OCI-LY1 (cell line): ENCODE measurements at regions not wholly inside any gene's neighbourhood (a gene's known extent, or its start where the extent isn't known, plus 50 kb on each side); places are given as distances from the start of the nearest gene placed in this dataset.

Experiments used
- EZH2 ChIP-seq: fragments of 200-600 bp; sonication (generic), shearing (Covaris generic); IDR thresholded peaks from 2 replicates; pipeline ENCODE4 v1.8.0; 2017; ENCODE audit warnings: borderline replicate concordance, mixed run types, mild to moderate bottlenecking, antibody characterized with exemption, low read length, moderate library complexity, mixed read lengths
- TF ChIP-seq, protein P1 (sequence below): fragments of 200-600 bp; sonication (generic), shearing (Covaris generic); IDR thresholded peaks from 2 replicates; pipeline ENCODE4 v1.5.1; 2017; ENCODE audit warnings: mild to moderate bottlenecking, antibody characterized with exemption, low read length, moderate library complexity, mixed read lengths

DNA sequence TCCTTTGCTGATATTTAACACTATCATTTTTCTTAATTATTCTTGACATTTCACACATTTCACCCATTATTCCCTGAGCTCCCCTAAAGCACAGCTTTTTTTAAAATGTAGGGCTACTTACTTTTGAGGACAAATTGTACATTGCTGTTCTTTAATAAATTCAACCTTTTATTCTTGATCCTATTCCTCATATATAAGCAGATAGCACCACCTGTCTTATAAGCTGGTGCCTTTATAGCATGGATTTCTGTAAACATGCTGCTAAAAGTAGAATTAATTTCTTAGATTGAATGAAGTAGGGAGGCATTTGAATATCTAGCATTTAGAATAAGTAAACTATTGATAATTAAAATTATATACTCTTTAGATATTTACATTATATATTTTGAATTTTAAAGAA is 603.4 kb upstream of the PCDH9 start:
- TF ChIP-seq, protein P1, sequence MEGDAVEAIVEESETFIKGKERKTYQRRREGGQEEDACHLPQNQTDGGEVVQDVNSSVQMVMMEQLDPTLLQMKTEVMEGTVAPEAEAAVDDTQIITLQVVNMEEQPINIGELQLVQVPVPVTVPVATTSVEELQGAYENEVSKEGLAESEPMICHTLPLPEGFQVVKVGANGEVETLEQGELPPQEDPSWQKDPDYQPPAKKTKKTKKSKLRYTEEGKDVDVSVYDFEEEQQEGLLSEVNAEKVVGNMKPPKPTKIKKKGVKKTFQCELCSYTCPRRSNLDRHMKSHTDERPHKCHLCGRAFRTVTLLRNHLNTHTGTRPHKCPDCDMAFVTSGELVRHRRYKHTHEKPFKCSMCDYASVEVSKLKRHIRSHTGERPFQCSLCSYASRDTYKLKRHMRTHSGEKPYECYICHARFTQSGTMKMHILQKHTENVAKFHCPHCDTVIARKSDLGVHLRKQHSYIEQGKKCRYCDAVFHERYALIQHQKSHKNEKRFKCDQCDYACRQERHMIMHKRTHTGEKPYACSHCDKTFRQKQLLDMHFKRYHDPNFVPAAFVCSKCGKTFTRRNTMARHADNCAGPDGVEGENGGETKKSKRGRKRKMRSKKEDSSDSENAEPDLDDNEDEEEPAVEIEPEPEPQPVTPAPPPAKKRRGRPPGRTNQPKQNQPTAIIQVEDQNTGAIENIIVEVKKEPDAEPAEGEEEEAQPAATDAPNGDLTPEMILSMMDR: no peak
- TF ChIP-seq EZH2: no peak
